ENCODE measurements at regions not wholly inside any gene's neighbourhood (a gene's known extent, or its start where the extent isn't known, plus 50 kb on each side); places are given as distances from the start of the nearest gene placed in this dataset.

GRCh38 chr4:133869486-133869885 is 332.1 kb downstream of the PABPC4L start:
- no peak for TF ChIP-seq YY1 (IDR thresholded peaks at IDR 0.05; ENCODE audit: insufficient read depth, insufficient read length)
- no peak for TF ChIP-seq ZNF274 (IDR thresholded peaks at IDR 0.05; ENCODE audit: low read depth, low read length)
- TF ChIP-seq SUZ12 (IDR thresholded peaks at IDR 0.05; ENCODE audit: extremely low read depth, insufficient read depth, insufficient read length): no peak
